Fibroblast of lung (primary cell): ENCODE measurements at regions not wholly inside any gene's neighbourhood (a gene's known extent, or its start where the extent isn't known, plus 50 kb on each side); places are given as distances from the start of the nearest gene placed in this dataset.

Experiments
- CTCF ChIP-seq, 2 donors: IDR thresholded peaks in 1 of 2; conservative IDR thresholded peaks in 1 of 2; 1 replicate in 1 of 2; 2 replicates in 1 of 2; pipeline ENCODE4 v1.5.1; 2011 to 2012; ENCODE audit warnings: low read length in 2 of 2, control low read depth in 1 of 2, inconsistent platforms in 1 of 2, low read depth in 1 of 2, mild to moderate bottlenecking in 1 of 2
- EZH2 ChIP-seq: IDR thresholded peaks from 2 replicates; pipeline ENCODE4 v1.5.1; 2012; ENCODE audit warnings: low read length, control low read depth, mild to moderate bottlenecking; ENCODE audit errors: missing control alignments

- TF ChIP-seq CTCF (conservative IDR thresholded peaks at IDR 0.05 in 1 of 2, IDR thresholded peaks at IDR 0.05 in 1 of 2; ENCODE audit: low read depth in 1 of 2, low read length in 2 of 2) (no peak), EZH2 (no peak)
These were observed 1731.5 kb upstream of the FLRT2 start for GRCh38 chr14:83798421-83798820.
